ENCODE measurements at regions not wholly inside any gene's neighbourhood (a gene's known extent, or its start where the extent isn't known, plus 50 kb on each side); places are given as distances from the start of the nearest gene placed in this dataset.

DNA sequence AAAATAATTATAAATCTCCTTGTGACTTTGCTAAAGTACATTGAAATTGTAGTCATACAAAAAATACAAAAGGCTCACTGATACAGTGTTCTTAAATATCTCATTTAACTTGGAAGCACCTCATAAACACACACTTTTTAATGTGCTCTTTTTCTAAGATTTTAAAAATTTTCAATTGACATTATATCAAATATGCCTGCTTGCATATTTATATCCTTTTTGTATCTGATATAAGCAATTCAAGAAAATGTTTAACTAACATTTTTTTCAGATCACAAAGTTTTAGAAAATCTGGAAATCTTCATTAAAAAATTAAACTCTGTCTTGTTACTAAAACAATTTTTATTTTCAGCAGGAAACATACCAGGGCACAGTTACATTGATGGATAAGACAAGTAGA lies 661.5 kb downstream of the REEP3 start:
- TF ChIP-seq EZH2phosphoT487 (IDR thresholded peaks at IDR 0.05): no peak
- TF ChIP-seq, protein P1, sequence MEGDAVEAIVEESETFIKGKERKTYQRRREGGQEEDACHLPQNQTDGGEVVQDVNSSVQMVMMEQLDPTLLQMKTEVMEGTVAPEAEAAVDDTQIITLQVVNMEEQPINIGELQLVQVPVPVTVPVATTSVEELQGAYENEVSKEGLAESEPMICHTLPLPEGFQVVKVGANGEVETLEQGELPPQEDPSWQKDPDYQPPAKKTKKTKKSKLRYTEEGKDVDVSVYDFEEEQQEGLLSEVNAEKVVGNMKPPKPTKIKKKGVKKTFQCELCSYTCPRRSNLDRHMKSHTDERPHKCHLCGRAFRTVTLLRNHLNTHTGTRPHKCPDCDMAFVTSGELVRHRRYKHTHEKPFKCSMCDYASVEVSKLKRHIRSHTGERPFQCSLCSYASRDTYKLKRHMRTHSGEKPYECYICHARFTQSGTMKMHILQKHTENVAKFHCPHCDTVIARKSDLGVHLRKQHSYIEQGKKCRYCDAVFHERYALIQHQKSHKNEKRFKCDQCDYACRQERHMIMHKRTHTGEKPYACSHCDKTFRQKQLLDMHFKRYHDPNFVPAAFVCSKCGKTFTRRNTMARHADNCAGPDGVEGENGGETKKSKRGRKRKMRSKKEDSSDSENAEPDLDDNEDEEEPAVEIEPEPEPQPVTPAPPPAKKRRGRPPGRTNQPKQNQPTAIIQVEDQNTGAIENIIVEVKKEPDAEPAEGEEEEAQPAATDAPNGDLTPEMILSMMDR (IDR thresholded peaks at IDR 0.05): no peak

All from neural progenitor cell (in vitro differentiated cells).